Neural progenitor cell (in vitro differentiated cells): ENCODE measurements at regions not wholly inside any gene's neighbourhood (a gene's known extent, or its start where the extent isn't known, plus 50 kb on each side); places are given as distances from the start of the nearest gene placed in this dataset.

Source experiments
- DNase-seq: peaks from one replicate; pipeline ENCODE4 v3.0.0-alpha.2; 2016; ENCODE audit warnings: low spot score
- H2AFZ ChIP-seq: fragments of 200-600 bp; sonication (generic); replicated peaks from 2 replicates; pipeline ENCODE4 v1.6.1; 2016; ENCODE audit warnings: antibody characterized with exemption
- H3F3A ChIP-seq: fragments of 200-600 bp; sonication (generic); 2 replicates; pipeline ENCODE4 v1.6.1; 2016; ENCODE audit warnings: antibody characterized with exemption, low read depth
- H3K27ac ChIP-seq: fragments of 200-600 bp; sonication (generic); 2 replicates; pipeline ENCODE4 v1.5.1; 2016; ENCODE audit warnings: mild to moderate bottlenecking
- H3K27me3 ChIP-seq: fragments of 200-600 bp; sonication (generic); 2 replicates; pipeline ENCODE4 v1.6.1; 2016; ENCODE audit warnings: mild to moderate bottlenecking, moderate library complexity
- H3K36me3 ChIP-seq: fragments of 200-600 bp; sonication (generic); 2 replicates; pipeline ENCODE4 v1.5.1; 2016
- H3K4me1 ChIP-seq: fragments of 200-600 bp; sonication (generic); 2 replicates; pipeline ENCODE4 v1.6.1; 2016; ENCODE audit warnings: mixed run types
- H3K4me2 ChIP-seq: fragments of 200-600 bp; sonication (generic); 2 replicates; pipeline ENCODE4 v1.6.1; 2016
- H3K4me3 ChIP-seq: fragments of 200-600 bp; sonication (generic); 2 replicates; pipeline ENCODE4 v1.5.1; 2016
- H3K79me2 ChIP-seq: fragments of 200-600 bp; sonication (generic); 2 replicates; pipeline ENCODE4 v1.6.1; 2016; ENCODE audit warnings: low read depth
- H3K9ac ChIP-seq: fragments of 200-600 bp; sonication (generic); 2 replicates; pipeline ENCODE4 v1.6.1; 2016
- H3K9me3 ChIP-seq: fragments of 200-600 bp; sonication (generic); 2 replicates; pipeline ENCODE4 v1.5.1; 2016; ENCODE audit warnings: low read depth
- H4K20me1 ChIP-seq: fragments of 200-600 bp; sonication (generic); 2 replicates; pipeline ENCODE4 v1.6.1; 2016; ENCODE audit warnings: low read depth
- H3K27ac Mint-ChIP-seq: 3 replicates; pipeline ENCODE4 v1.8.0; 2021; ENCODE audit warnings: mixed read lengths
- H3K27me3 Mint-ChIP-seq: 2 replicates; pipeline ENCODE4 v1.8.0; 2022; ENCODE audit warnings: low read depth, mild to moderate bottlenecking, inconsistent platforms, moderate library complexity, mixed read lengths; ENCODE audit not compliant: insufficient read depth
- H3K36me3 Mint-ChIP-seq: 3 replicates; pipeline ENCODE4 v1.8.0; 2021; ENCODE audit warnings: mixed read lengths
- H3K4me1 Mint-ChIP-seq: 3 replicates; pipeline ENCODE4 v1.8.0; 2021; ENCODE audit warnings: mixed read lengths
- H3K4me3 Mint-ChIP-seq: 3 replicates; pipeline ENCODE4 v1.8.0; 2021; ENCODE audit warnings: mild to moderate bottlenecking, moderate library complexity, mixed read lengths
- H3K9me3 Mint-ChIP-seq: 3 replicates; pipeline ENCODE4 v1.8.0; 2020; ENCODE audit warnings: mixed read lengths
- CTCF ChIP-seq: fragments of 200-600 bp; sonication (generic); IDR thresholded peaks from 2 replicates; pipeline ENCODE4 v1.5.1; 2017; ENCODE audit warnings: antibody characterized with exemption, mild to moderate bottlenecking
- EZH2 ChIP-seq: fragments of 200-600 bp; sonication (generic); IDR thresholded peaks from 2 replicates; pipeline ENCODE4 v1.6.1; 2017; ENCODE audit warnings: antibody characterized with exemption, mild to moderate bottlenecking, moderate library complexity
- EZH2phosphoT487 ChIP-seq: fragments of 200-600 bp; sonication (generic); IDR thresholded peaks from 2 replicates; pipeline ENCODE4 v1.6.1; 2017; ENCODE audit warnings: antibody characterized with exemption

GRCh38 chr6:170227996-170228945 is 62.6 kb downstream of the DLL1 start:
- Histone ChIP-seq H3K27me3 (no peaks in the 10 kb centered on the region), H3K9me3 (no peaks in the 10 kb centered on the region), H3K36me3 (no peaks in the 10 kb centered on the region), H3K27ac (no peak overlapping the region), H3K4me2 (no peak overlapping the region), H3K4me3 (no peak overlapping the region), H3K79me2 (no peaks in the 10 kb centered on the region), H3K4me1 (peaks cover 35% of the 10 kb centered on the region), H2AFZ (no peak overlapping the region), H4K20me1 (no peaks in the 10 kb centered on the region), H3F3A (peaks cover 12% of the 10 kb centered on the region), H3K9ac (no peak overlapping the region)
- H3K36me3 Mint-ChIP-seq = no peaks in the 10 kb centered on the region
- H3K9me3 Mint-ChIP-seq = no peaks in the 10 kb centered on the region
- DNase-seq = no peak
- H3K27ac Mint-ChIP-seq = peak overlapping the region; percentile 83
- H3K4me1 Mint-ChIP-seq = peaks cover 67% of the 10 kb centered on the region
- no peak overlapping the region for H3K4me3 Mint-ChIP-seq
- TF ChIP-seq CTCF = no peak
- TF ChIP-seq EZH2 = no peak
- TF ChIP-seq EZH2phosphoT487 = no peak
- peaks cover 19% of the 10 kb centered on the region for H3K27me3 Mint-ChIP-seq

- H3K4me1 ChIP-seq = peaks cover 36% of the 10 kb centered on the region
- H3K36me3 ChIP-seq = no peaks in the 10 kb centered on the region
- TF ChIP-seq CTCF = no peak
- no peak for TF ChIP-seq EZH2phosphoT487
- TF ChIP-seq EZH2 = no peak
- H3K9ac ChIP-seq = no peak overlapping the region
- H2AFZ ChIP-seq = no peak overlapping the region
- Mint-ChIP-seq H3K27me3 (peaks cover 19% of the 10 kb centered on the region), H3K36me3 (no peaks in the 10 kb centered on the region), H3K27ac (no peak overlapping the region), H3K4me3 (no peak overlapping the region), H3K9me3 (no peaks in the 10 kb centered on the region), H3K4me1 (peaks cover 67% of the 10 kb centered on the region)
- no peak for DNase-seq
- H4K20me1 ChIP-seq = no peaks in the 10 kb centered on the region
- no peak overlapping the region for H3K27ac ChIP-seq
- H3K4me3 ChIP-seq = no peak overlapping the region
- peaks cover 16% of the 10 kb centered on the region for H3F3A ChIP-seq
- H3K79me2 ChIP-seq = no peaks in the 10 kb centered on the region
- no peaks in the 10 kb centered on the region for H3K27me3 ChIP-seq
- no peak overlapping the region for H3K4me2 ChIP-seq
- no peaks in the 10 kb centered on the region for H3K9me3 ChIP-seq
Measured at GRCh38 chr6:170227521-170227983, 63.3 kb downstream of the DLL1 start.

- no peak for DNase-seq
- no peak overlapping the region for H3K4me2 ChIP-seq
- peaks cover 15% of the 10 kb centered on the region for H3F3A ChIP-seq
- H3K27me3 ChIP-seq = no peaks in the 10 kb centered on the region
- Mint-ChIP-seq H3K4me1 (peaks cover 70% of the 10 kb centered on the region), H3K9me3 (no peaks in the 10 kb centered on the region), H3K4me3 (no peak overlapping the region), H3K36me3 (no peaks in the 10 kb centered on the region), H3K27me3 (peaks cover 19% of the 10 kb centered on the region), H3K27ac (peak overlapping the region; percentile 72)
- H3K79me2 ChIP-seq = no peaks in the 10 kb centered on the region
- no peaks in the 10 kb centered on the region for H3K36me3 ChIP-seq
- H4K20me1 ChIP-seq = no peaks in the 10 kb centered on the region
- peaks cover 35% of the 10 kb centered on the region for H3K4me1 ChIP-seq
- TF ChIP-seq EZH2 (no peak), EZH2phosphoT487 (no peak), CTCF (no peak)
- H3K9ac ChIP-seq = no peak overlapping the region
- no peak overlapping the region for H3K4me3 ChIP-seq
- no peak overlapping the region for H2AFZ ChIP-seq
- H3K9me3 ChIP-seq = no peaks in the 10 kb centered on the region
- no peak overlapping the region for H3K27ac ChIP-seq
Measured at GRCh38 chr6:170226647-170227046, 64.2 kb downstream of the DLL1 start.
